ENCODE measurements at regions not wholly inside any gene's neighbourhood (a gene's known extent, or its start where the extent isn't known, plus 50 kb on each side); places are given as distances from the start of the nearest gene placed in this dataset.

DNA sequence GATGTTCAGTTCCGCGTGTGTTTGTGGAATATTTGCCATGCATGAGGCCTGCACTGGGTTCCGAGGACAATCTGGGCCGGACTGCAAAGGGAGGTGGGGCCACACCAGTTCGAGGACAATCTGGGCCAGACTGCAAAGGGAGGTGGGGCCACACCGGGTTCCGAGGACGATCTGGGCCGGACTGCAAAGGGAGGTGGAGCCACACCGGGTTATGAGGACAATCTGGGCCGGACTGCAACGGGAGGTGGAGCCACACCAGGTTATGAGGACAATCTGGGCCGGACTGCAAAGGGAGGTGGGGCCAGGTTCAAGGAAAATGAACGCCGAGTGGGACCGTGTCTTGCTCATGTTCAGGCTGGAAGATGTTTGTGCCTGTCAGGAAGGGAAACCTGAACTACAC lies 97.8 kb upstream of the HDAC4 start:
- no peak overlapping the region for H3K27ac ChIP-seq (ENCODE audit: low read depth in 1 of 3, low read length in 2 of 3)
- H3K36me3 ChIP-seq (ENCODE audit: control insufficient read depth in 3 of 3, insufficient read depth in 2 of 3, low read depth in 1 of 3, low read length in 3 of 3) = no peaks in the 10 kb centered on the region
- no peak for FAIRE-seq
- no peak overlapping the region for H3K4me3 ChIP-seq (ENCODE audit: low read depth in 1 of 3, low read length in 3 of 3)
- WGBS, 3 donors = 37 to 53% (median 44%) methylated on average over 16 of the region's 16 CpGs
- H3K4me1 ChIP-seq (ENCODE audit: control insufficient read depth in 3 of 3, insufficient read depth in 2 of 3, low read depth in 1 of 3, low read length in 2 of 3) = peaks cover 0 to 2% (median 0%) of the 10 kb centered on the region in 3 donors
- H3K9me3 ChIP-seq (ENCODE audit: control insufficient read depth in 2 of 2, insufficient read depth in 1 of 2, low read depth in 1 of 2, low read length in 1 of 2) = no peaks in the 10 kb centered on the region
- no peaks in the 10 kb centered on the region for H3K27me3 ChIP-seq (ENCODE audit: control insufficient read depth in 3 of 3, insufficient read depth in 3 of 3, low read length in 3 of 3)
- no peak for DNase-seq

- H3K9me3 ChIP-seq (ENCODE audit: control insufficient read depth in 2 of 2, insufficient read depth in 1 of 2, low read depth in 1 of 2, low read length in 1 of 2) = no peaks in the 10 kb centered on the region
- 73 to 92% (median 91%) methylated on average over 2 of the region's 2 CpGs for WGBS, 3 donors
- H3K36me3 ChIP-seq (ENCODE audit: control insufficient read depth in 3 of 3, insufficient read depth in 2 of 3, low read depth in 1 of 3, low read length in 3 of 3) = no peaks in the 10 kb centered on the region
- no peak for FAIRE-seq
- H3K4me1 ChIP-seq (ENCODE audit: control insufficient read depth in 3 of 3, insufficient read depth in 2 of 3, low read depth in 1 of 3, low read length in 2 of 3) = peaks cover 0 to 2% (median 0%) of the 10 kb centered on the region in 3 donors
- no peaks in the 10 kb centered on the region for H3K27me3 ChIP-seq (ENCODE audit: control insufficient read depth in 3 of 3, insufficient read depth in 3 of 3, low read length in 3 of 3)
- H3K27ac ChIP-seq (ENCODE audit: low read depth in 1 of 3, low read length in 2 of 3) = no peak overlapping the region
- no peak for DNase-seq
- no peak overlapping the region for H3K4me3 ChIP-seq (ENCODE audit: low read depth in 1 of 3, low read length in 3 of 3)
Observed at GRCh38 chr2:239496700-239497099, 95.9 kb upstream of the HDAC4 start.

- no peak overlapping the region for H3K4me3 ChIP-seq (ENCODE audit: low read depth in 1 of 3, low read length in 3 of 3)
- DNase-seq (no peak), FAIRE-seq (no peak)
- no peaks in the 10 kb centered on the region for H3K9me3 ChIP-seq (ENCODE audit: control insufficient read depth in 2 of 2, insufficient read depth in 1 of 2, low read depth in 1 of 2, low read length in 1 of 2)
- H3K4me1 ChIP-seq (ENCODE audit: control insufficient read depth in 3 of 3, insufficient read depth in 2 of 3, low read depth in 1 of 3, low read length in 2 of 3) = peaks cover 0 to 2% (median 0%) of the 10 kb centered on the region in 3 donors
- no peak overlapping the region for H3K27ac ChIP-seq (ENCODE audit: low read depth in 1 of 3, low read length in 2 of 3)
- no peaks in the 10 kb centered on the region for H3K36me3 ChIP-seq (ENCODE audit: control insufficient read depth in 3 of 3, insufficient read depth in 2 of 3, low read depth in 1 of 3, low read length in 3 of 3)
- no peaks in the 10 kb centered on the region for H3K27me3 ChIP-seq (ENCODE audit: control insufficient read depth in 3 of 3, insufficient read depth in 3 of 3, low read length in 3 of 3)
- WGBS, 3 donors = 54 to 65% (median 57%) methylated on average over 8 of the region's 8 CpGs
Observed at GRCh38 chr2:239495791-239496233, 95.0 kb upstream of the HDAC4 start.

GRCh38 chr2:239495175-239495574 lies 94.4 kb upstream of the HDAC4 start:
- no peak overlapping the region for H3K4me3 ChIP-seq (ENCODE audit: low read depth in 1 of 3, low read length in 3 of 3)
- FAIRE-seq (no peak), DNase-seq (no peak)
- peaks cover 0 to 2% (median 0%) of the 10 kb centered on the region in 3 donors for H3K4me1 ChIP-seq (ENCODE audit: control insufficient read depth in 3 of 3, insufficient read depth in 2 of 3, low read depth in 1 of 3, low read length in 2 of 3)
- no peaks in the 10 kb centered on the region for H3K9me3 ChIP-seq (ENCODE audit: control insufficient read depth in 2 of 2, insufficient read depth in 1 of 2, low read depth in 1 of 2, low read length in 1 of 2)
- H3K36me3 ChIP-seq (ENCODE audit: control insufficient read depth in 3 of 3, insufficient read depth in 2 of 3, low read depth in 1 of 3, low read length in 3 of 3) = no peaks in the 10 kb centered on the region
- WGBS, 3 donors = 83 to 90% (median 87%) methylated on average over 4 of the region's 4 CpGs
- no peaks in the 10 kb centered on the region for H3K27me3 ChIP-seq (ENCODE audit: control insufficient read depth in 3 of 3, insufficient read depth in 3 of 3, low read length in 3 of 3)
- no peak overlapping the region for H3K27ac ChIP-seq (ENCODE audit: low read depth in 1 of 3, low read length in 2 of 3)

DNA sequence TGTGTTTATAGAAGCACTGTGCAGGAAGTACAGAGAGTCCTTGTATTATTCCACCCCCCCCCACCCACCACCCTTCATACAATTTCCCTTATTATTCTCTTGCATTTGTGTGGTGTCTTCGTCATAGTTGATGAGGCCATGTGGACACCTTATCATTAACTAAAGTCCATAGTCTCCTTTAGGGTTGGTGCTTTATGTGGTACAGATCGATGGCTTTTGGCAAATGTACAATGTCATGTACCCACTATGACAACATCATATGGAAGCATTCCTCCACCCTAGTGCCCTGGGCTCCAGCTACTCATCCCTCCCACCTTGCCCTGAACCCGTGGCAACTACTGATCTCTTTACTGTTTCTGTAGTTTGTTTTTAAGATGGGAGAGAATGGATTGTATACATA lies 93.8 kb upstream of the HDAC4 start:
- Histone ChIP-seq H3K27me3 (ENCODE audit: control insufficient read depth in 3 of 3, insufficient read depth in 3 of 3, low read length in 3 of 3) (no peaks in the 10 kb centered on the region), H3K4me3 (ENCODE audit: low read depth in 1 of 3, low read length in 3 of 3) (no peak overlapping the region), H3K4me1 (ENCODE audit: control insufficient read depth in 3 of 3, insufficient read depth in 2 of 3, low read depth in 1 of 3, low read length in 2 of 3) (peaks cover 0 to 2% (median 0%) of the 10 kb centered on the region in 3 donors), H3K9me3 (ENCODE audit: control insufficient read depth in 2 of 2, insufficient read depth in 1 of 2, low read depth in 1 of 2, low read length in 1 of 2) (no peaks in the 10 kb centered on the region), H3K27ac (ENCODE audit: low read depth in 1 of 3, low read length in 2 of 3) (no peak overlapping the region), H3K36me3 (ENCODE audit: control insufficient read depth in 3 of 3, insufficient read depth in 2 of 3, low read depth in 1 of 3, low read length in 3 of 3) (no peaks in the 10 kb centered on the region)
- WGBS, 3 donors = 15 to 58% (median 31%) methylated on average over 3 of the region's 3 CpGs
- FAIRE-seq (no peak), DNase-seq (peak; percentile 31 to 67)

- FAIRE-seq = no peak
Observed at GRCh38 chr2:239489481-239489880, 88.7 kb upstream of the HDAC4 start.

DNA sequence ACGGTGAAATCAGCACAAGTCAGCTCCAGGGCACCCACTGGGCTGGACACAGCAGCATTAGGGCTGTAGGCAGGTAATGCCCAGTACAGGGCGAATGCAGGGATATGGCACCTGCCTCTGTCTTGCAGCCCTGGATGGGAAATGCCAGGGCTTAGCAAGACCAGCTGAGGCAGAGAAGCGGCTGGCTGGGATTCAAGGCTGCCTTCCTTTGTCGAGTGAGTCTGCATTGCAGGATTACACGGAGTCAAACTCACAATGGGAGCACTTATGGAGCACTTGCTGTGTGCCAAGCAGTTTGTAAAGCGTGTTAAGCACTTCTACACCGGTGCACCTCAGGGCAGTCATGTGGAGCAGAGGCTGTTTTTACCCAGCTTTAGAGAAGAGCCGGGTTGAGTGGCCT lies 87.3 kb upstream of the HDAC4 start:
- DNase-seq (no peak), FAIRE-seq (no peak)
- no peaks in the 10 kb centered on the region for H3K36me3 ChIP-seq (ENCODE audit: control insufficient read depth in 3 of 3, insufficient read depth in 2 of 3, low read depth in 1 of 3, low read length in 3 of 3)
- H3K4me3 ChIP-seq (ENCODE audit: low read depth in 1 of 3, low read length in 3 of 3) = no peak overlapping the region
- no peaks in the 10 kb centered on the region for H3K27me3 ChIP-seq (ENCODE audit: control insufficient read depth in 3 of 3, insufficient read depth in 3 of 3, low read length in 3 of 3)
- no peaks in the 10 kb centered on the region for H3K4me1 ChIP-seq (ENCODE audit: control insufficient read depth in 3 of 3, insufficient read depth in 2 of 3, low read depth in 1 of 3, low read length in 2 of 3)
- WGBS, 3 donors = 77 to 78% (median 77%) methylated on average over 8 of the region's 8 CpGs
- no peak overlapping the region for H3K27ac ChIP-seq (ENCODE audit: low read depth in 1 of 3, low read length in 2 of 3)
- no peaks in the 10 kb centered on the region for H3K9me3 ChIP-seq (ENCODE audit: control insufficient read depth in 2 of 2, insufficient read depth in 1 of 2, low read depth in 1 of 2, low read length in 1 of 2)

More at GRCh38 chr2:239489481-239489880, 88.7 kb upstream of the HDAC4 start:
- Histone ChIP-seq H3K9me3 (ENCODE audit: control insufficient read depth in 2 of 2, insufficient read depth in 1 of 2, low read depth in 1 of 2, low read length in 1 of 2) (no peaks in the 10 kb centered on the region), H3K36me3 (ENCODE audit: control insufficient read depth in 3 of 3, insufficient read depth in 2 of 3, low read depth in 1 of 3, low read length in 3 of 3) (no peaks in the 10 kb centered on the region), H3K27me3 (ENCODE audit: control insufficient read depth in 3 of 3, insufficient read depth in 3 of 3, low read length in 3 of 3) (no peaks in the 10 kb centered on the region), H3K27ac (ENCODE audit: low read depth in 1 of 3, low read length in 2 of 3) (no peak overlapping the region), H3K4me3 (ENCODE audit: low read depth in 1 of 3, low read length in 3 of 3) (no peak overlapping the region), H3K4me1 (ENCODE audit: control insufficient read depth in 3 of 3, insufficient read depth in 2 of 3, low read depth in 1 of 3, low read length in 2 of 3) (no peaks in the 10 kb centered on the region)
- 64 to 82% (median 79%) methylated on average over 3 of the region's 3 CpGs for WGBS, 3 donors
- DNase-seq = no peak

- WGBS, 3 donors = 85 to 89% (median 87%) methylated on average over 11 of the region's 11 CpGs
- Histone ChIP-seq H3K27me3 (ENCODE audit: control insufficient read depth in 3 of 3, insufficient read depth in 3 of 3, low read length in 3 of 3) (no peaks in the 10 kb centered on the region), H3K4me3 (ENCODE audit: low read depth in 1 of 3, low read length in 3 of 3) (no peak overlapping the region), H3K27ac (ENCODE audit: low read depth in 1 of 3, low read length in 2 of 3) (no peak overlapping the region), H3K9me3 (ENCODE audit: control insufficient read depth in 2 of 2, insufficient read depth in 1 of 2, low read depth in 1 of 2, low read length in 1 of 2) (no peaks in the 10 kb centered on the region), H3K4me1 (ENCODE audit: control insufficient read depth in 3 of 3, insufficient read depth in 2 of 3, low read depth in 1 of 3, low read length in 2 of 3) (peaks cover 0 to 7% (median 1%) of the 10 kb centered on the region in 3 donors), H3K36me3 (ENCODE audit: control insufficient read depth in 3 of 3, insufficient read depth in 2 of 3, low read depth in 1 of 3, low read length in 3 of 3) (no peaks in the 10 kb centered on the region)
- FAIRE-seq = no peak
- DNase-seq = no peak
Observed at GRCh38 chr2:239487272-239487671, 86.5 kb upstream of the HDAC4 start.

GRCh38 chr2:239485622-239486021 lies 84.8 kb upstream of the HDAC4 start:
- no peaks in the 10 kb centered on the region for H3K9me3 ChIP-seq (ENCODE audit: control insufficient read depth in 2 of 2, insufficient read depth in 1 of 2, low read depth in 1 of 2, low read length in 1 of 2)
- H3K4me1 ChIP-seq (ENCODE audit: control insufficient read depth in 3 of 3, insufficient read depth in 2 of 3, low read depth in 1 of 3, low read length in 2 of 3) = peaks cover 0 to 8% (median 3%) of the 10 kb centered on the region in 3 donors
- DNase-seq (no peak), FAIRE-seq (no peak)
- 60 to 95% (median 82%) methylated on average over 3 of the region's 3 CpGs for WGBS, 3 donors
- no peaks in the 10 kb centered on the region for H3K27me3 ChIP-seq (ENCODE audit: control insufficient read depth in 3 of 3, insufficient read depth in 3 of 3, low read length in 3 of 3)
- no peak overlapping the region for H3K4me3 ChIP-seq (ENCODE audit: low read depth in 1 of 3, low read length in 3 of 3)
- H3K27ac ChIP-seq (ENCODE audit: low read depth in 1 of 3, low read length in 2 of 3) = no peak overlapping the region
- no peaks in the 10 kb centered on the region for H3K36me3 ChIP-seq (ENCODE audit: control insufficient read depth in 3 of 3, insufficient read depth in 2 of 3, low read depth in 1 of 3, low read length in 3 of 3)

Measured in small intestine (tissue), 7 donors.